Pulmonary artery endothelial cell (primary cell): ENCODE measurements at regions not wholly inside any gene's neighbourhood (a gene's known extent, or its start where the extent isn't known, plus 50 kb on each side); places are given as distances from the start of the nearest gene placed in this dataset.
"Not testable (repeated sequence)": the region's sequence is repeated elsewhere in the genome, so short reads cannot be mapped to it uniquely, and the experiment has no call there.

ENCODE experiments used
- DNase-seq: peaks from one replicate; pipeline ENCODE4 v3.0.0-alpha.2; 2011; ENCODE audit warnings: low read depth, low spot score

DNA sequence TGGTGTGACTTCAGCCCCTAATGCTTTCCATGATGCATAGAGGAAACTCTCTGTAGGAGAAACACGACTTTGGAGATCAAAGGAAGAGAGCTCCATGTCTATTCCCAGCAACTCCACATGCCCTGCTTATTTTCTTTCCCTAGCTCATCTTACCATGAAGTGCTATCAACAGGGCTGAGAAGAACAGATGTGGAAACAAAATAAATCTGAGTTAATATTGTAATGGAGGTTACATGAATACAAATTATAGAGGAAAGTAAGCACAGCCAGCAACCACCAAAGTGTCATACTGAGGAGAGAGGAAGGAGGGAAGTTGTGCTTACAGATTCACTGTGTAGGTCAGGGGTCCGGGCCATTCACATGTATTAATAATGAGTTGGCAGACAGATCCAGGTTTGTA, 157.5 kb downstream of the RFPL4B start:
- no peak for DNase-seq

DNA sequence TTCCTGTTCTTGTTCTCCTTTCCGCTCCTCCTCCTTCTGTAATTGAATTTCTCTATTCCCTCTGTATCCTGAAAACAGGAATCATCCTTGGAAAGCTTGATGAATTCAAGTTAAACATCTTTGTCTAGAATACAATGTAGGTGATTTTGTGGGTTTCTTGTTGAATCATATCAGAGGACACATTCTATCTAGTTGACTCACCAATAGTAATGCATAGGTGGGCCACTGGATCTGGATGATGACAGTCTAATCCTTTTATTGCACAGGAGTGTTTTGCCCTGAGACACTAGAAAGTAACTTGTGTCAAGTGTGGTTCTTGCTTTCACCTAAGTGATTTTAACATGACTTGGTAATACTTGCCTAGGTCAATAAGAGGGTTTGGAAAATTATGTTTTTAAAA, 164.3 kb downstream of the RFPL4B start:
- DNase-seq, result no peak

DNA sequence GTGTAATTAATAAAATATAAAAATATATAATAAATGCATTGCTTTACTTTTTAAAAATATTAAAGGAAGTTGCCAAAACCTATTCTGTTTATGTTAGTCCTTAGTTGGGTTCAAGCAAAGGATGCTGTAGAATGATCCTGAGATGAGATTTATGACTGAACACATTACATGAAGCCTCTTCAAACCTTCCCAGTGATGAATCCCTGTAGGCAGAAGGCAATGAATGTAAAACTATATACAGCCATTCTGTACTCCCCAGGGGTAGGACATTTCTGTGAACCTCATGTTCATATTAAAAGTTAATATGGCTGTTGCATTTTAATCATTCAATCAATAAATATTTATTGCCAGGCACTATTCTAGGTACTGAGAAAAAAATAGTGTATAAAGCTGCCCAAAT, 166.0 kb downstream of the RFPL4B start:
- no peak for DNase-seq

DNA sequence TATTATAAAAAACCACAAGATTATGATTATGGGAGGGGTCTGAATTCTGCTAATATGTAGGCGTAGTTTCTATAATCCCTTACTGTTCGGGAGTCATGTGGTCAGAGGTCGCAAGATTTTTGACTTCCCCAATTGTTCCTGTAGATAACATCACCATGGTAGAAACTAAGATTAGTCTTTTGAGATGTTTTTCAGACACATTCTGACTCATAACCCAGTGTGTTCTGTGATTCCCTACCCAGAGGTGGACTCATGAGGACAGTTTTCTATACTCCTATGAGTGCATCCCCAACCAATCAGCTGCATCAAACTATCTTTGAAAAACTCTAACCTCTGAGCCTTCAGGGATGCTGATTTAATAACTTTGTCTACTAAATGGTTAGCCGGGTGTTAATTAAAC, 175.5 kb downstream of the RFPL4B start:
- DNase-seq, result no peak

DNA sequence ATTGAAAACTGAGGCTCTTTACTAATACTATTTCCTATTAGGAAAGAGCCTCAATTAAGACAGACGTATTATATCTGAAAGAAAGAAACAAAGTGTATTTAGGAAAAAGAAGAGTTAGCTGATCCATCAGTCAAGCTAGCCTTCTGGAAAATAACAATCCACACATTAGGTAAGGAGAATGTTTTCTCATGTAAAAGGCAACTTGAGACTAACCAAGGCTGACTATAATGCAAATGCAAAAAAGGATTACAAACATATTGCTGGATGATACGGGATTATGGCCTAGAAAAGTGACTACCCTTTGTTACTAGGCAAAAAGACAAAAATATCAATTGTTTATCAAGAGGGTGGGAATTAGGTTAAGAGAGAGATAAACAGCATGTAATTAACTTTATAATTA, 176.9 kb downstream of the RFPL4B start:
- DNase-seq, result no peak

- no peak for DNase-seq
These were observed 178.6 kb downstream of the RFPL4B start for GRCh38 chr6:112525749-112526148.

DNA sequence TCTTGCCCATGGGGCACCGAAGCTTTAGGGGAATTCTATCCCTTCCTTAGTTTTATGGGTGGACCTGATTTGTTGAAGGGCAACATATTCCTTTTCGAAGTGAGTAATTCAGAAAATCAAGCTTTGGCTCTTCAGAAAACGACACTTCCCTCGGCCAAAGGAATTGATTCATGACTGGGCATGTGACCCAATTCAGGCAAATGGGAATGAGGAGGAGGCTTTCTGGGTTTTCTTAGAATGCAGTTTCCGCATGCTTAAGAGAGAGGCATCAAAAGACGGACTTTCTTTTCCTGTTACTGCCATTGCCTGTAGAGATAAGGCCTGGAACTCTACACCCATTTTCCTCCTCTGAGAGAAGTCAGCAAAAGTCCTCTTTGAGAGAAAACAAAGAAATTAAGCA, 179.5 kb downstream of the RFPL4B start:
- no peak for DNase-seq

DNA sequence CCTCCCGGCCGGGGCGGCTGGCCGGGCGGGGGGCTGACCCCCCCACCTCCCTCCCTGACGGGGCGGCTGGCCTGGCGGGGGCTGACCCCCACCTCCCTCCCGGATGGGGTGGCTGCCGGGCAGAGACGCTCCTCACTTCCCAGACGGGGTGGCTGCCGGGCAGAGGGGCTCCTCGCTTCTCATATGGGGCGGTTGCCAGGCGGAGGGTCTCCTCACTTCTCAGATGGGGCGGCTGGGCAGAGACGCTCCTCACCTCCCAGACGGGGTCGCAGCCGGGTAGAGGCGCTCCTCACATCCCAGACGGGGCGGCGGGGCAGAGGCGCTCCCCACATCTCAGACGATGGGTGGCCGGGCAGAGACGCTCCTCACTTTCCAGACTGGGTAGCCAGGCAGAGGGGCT, 181.2 kb downstream of the RFPL4B start:
- DNase-seq, result not testable (repeated sequence)

DNA sequence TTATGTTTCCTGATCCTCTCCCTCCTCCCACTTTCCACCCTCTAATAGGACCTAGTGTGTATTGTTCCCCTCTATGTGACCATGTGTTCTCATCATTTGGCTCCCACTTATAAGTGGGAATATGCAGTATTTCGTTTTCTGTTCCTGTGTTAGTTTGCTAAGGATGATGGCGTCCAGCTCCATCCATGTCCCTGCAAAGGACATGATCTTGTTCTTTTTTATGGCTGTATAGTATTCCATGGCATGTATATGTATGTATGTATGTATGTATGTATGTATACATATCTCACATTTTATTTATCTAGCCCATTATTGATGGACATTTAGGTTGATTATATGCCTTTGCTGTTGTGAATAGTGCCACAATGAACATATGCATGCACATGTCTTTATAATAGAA, 188.7 kb downstream of the RFPL4B start:
- no peak for DNase-seq

DNA sequence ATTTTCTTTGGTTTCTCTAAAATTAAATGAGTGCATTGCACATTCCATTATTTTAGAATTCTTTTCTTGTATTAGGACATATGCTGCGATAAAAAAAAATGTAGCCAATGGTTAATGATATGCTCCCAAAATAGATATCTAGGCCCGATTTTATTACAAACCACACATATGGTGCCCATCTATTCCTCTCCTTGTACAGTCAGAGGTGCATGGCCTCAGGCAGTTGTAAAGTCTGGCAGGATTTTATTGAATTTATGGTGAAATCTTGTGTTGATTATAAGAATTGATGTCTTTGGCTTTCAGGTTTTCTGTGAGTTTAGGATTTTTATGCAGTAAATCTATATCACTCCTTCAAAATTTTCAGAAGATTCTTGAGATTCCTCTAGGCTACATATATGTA, 192.2 kb downstream of the RFPL4B start:
- DNase-seq, result no peak

- DNase-seq, result not testable (repeated sequence)
These were observed 194.7 kb downstream of the RFPL4B start for GRCh38 chr6:112541847-112542246.

DNA sequence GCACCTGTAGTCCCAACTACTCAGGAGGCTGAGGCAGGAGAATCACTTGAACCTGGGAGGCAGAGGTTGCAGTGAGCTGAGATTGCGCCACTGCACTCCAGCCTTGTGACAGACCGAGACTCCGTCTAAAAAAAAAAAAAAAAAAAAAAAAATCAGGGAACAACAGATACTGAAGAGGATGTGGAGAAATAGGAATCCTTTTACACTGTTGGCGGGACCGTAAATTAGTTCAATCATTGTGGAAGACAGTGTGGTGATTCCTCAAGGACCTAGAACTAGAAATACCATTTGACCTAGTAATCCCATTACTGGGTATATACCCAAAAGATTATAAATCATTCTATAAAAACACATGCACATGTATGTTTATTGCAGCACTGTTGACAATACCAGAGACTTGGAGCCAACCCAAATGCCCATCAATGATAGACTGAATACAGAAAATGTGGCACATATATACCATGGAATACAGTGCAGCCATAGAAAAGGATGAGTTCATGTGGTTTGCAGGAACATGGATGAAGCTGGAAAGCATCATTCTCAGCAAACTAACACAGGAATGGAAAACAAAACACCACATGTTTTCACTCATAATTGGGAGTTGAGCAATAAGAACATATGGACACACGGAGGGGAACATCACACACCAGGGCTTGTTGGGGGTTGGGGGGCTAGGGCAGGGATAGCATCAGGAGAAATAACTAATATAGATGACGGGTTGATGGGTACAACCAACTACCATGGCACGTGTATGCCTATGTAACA, 200.4 kb downstream of the RFPL4B start:
- DNase-seq, result not testable (repeated sequence)

GRCh38 chr6:112549749-112550148, 202.6 kb downstream of the RFPL4B start:
- no peak for DNase-seq

- no peak for DNase-seq
These were observed 210.3 kb downstream of the RFPL4B start for GRCh38 chr6:112557435-112557834.

DNA sequence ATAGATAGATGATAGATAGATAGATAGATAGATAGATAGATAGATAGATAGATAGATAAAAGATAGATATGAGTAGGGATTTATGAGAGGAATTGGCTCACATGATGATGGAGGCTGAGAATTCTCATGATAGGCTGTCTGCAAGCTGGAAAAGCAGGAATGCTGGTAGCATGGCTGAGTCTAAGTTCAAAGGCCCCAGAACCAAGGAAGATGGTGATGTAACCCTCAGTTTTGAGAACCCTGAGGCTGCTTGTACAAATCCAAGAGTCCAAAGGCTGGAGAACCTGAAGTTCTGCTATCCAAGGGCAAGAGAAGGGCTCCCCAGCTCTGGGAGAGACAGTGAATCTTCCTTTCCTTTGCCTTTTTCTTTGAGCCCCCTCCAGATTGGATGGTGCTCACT, 210.8 kb downstream of the RFPL4B start:
- DNase-seq, result no peak

GRCh38 chr6:112560651-112561050, 213.5 kb downstream of the RFPL4B start:
- DNase-seq, result no peak

GRCh38 chr6:112562301-112563231, 215.4 kb downstream of the RFPL4B start:
- DNase-seq, result no peak

DNA sequence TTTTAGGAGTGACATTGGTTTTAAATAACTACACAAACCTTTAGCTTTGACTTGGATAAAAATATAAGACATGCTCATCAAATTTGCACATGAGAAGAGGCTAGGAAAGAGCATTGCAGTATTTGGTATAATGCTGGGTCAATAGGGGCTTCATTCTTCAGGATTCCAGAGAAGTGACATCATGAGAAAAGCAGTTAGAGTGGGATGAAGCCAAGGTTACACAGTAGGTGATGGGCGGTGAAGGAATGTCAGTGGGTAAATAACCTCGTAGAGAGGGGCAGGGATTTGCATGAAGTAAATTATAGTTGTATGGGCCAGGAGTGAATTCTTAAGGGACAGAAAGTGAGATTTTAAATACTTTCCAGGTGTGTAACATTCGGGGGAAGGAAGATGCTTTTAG, 216.2 kb downstream of the RFPL4B start:
- DNase-seq, result no peak

GRCh38 chr6:112568066-112568465, 220.9 kb downstream of the RFPL4B start:
- no peak for DNase-seq

GRCh38 chr6:112571488-112572270, 224.5 kb downstream of the RFPL4B start:
- DNase-seq, result no peak

DNA sequence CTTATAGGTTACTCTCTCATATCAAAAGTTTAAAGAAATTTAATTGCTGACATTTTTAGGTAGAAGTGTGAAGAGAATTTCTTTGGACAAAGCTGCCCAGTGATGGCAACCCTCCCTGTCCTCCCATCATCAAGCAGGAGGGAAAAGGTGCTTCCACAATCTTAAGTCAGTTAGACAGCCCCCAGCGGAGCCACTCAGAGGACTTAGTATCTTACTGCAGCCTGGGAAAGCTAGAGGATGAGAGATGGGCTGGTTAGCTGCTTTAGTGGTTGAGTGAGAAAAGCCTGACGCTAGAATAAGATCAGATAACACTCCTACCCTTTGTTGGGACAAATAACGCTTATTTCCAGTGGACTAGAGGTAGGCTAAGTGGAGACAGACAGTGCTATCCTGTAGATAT, 227.1 kb downstream of the RFPL4B start:
- DNase-seq, result no peak

DNA sequence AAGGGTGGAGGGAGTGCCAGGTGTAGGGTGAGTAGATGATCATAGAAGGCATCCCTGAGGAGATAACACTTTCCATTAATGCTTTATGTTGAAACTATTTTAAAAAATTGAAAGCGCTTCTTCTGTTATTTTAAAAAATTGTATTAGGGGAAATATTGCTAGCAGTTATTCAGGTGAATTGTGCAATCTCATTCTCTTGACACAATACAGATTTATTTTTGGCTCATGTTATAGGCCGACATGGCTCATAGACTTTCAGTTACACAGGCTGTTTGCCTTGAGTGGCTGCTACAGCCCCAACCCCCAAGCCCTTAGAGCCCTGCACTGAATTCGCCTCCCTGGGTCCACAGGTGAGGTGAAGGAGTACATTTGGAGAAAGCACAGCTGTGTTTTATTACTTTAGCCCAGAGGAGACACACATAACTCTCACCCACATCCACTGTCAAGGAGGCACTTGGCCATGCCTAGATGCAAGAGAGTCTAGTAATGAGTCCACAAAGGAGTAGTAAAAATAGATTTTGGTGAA, 228.2 kb downstream of the RFPL4B start:
- DNase-seq, result no peak
